Activated naive CD8-positive, alpha-beta T cell treated with anti-CD3 and anti-CD28 coated beads, Interleukin-2, amount 50 U/mL, for 24 hours (primary cell): ENCODE measurements at regions not wholly inside any gene's neighbourhood (a gene's known extent, or its start where the extent isn't known, plus 50 kb on each side); places are given as distances from the start of the nearest gene placed in this dataset.

Experiments used
- ATAC-seq: fragments of 150-1000 bp; cut with Tn5 transposase; one replicate; pipeline ENCODE4 v1.10.0; 2021
- DNase-seq: peaks from one replicate; pipeline ENCODE4 v3.0.0; 2021
- H3K27ac Mint-ChIP-seq: one replicate; pipeline ENCODE4 v1.8.0; 2021; ENCODE audit warnings: mild to moderate bottlenecking, mixed read lengths
- H3K27me3 Mint-ChIP-seq: one replicate; pipeline ENCODE4 v1.8.0; 2021; ENCODE audit warnings: mixed read lengths
- H3K36me3 Mint-ChIP-seq: one replicate; pipeline ENCODE4 v1.8.0; 2021; ENCODE audit warnings: low read depth, mixed read lengths
- H3K4me1 Mint-ChIP-seq: one replicate; pipeline ENCODE4 v1.8.0; 2021; ENCODE audit warnings: mixed read lengths
- H3K4me3 Mint-ChIP-seq: one replicate; pipeline ENCODE4 v1.8.0; 2021; ENCODE audit warnings: mild to moderate bottlenecking, moderate library complexity, mixed read lengths
- H3K9me3 Mint-ChIP-seq: one replicate; pipeline ENCODE4 v1.8.0; 2021; ENCODE audit warnings: mixed read lengths

- Mint-ChIP-seq H3K4me3 (no peak overlapping the region), H3K27ac (no peak overlapping the region), H3K27me3 (no peaks in the 10 kb centered on the region), H3K36me3 (no peaks in the 10 kb centered on the region), H3K4me1 (peaks cover 4% of the 10 kb centered on the region), H3K9me3 (no peaks in the 10 kb centered on the region)
- no peak for ATAC-seq
- no peak for DNase-seq
Observed at GRCh38 chr4:1576304-1576960, 107.7 kb downstream of the FAM53A start.

- ATAC-seq (no peak), DNase-seq (no peak)
- Mint-ChIP-seq H3K4me3 (no peak overlapping the region), H3K27me3 (no peaks in the 10 kb centered on the region), H3K36me3 (no peaks in the 10 kb centered on the region), H3K9me3 (no peaks in the 10 kb centered on the region), H3K4me1 (no peaks in the 10 kb centered on the region), H3K27ac (no peak overlapping the region)
Observed at GRCh38 chr4:1575418-1576303, 108.5 kb downstream of the FAM53A start.

GRCh38 chr4:1574601-1575417 lies 109.3 kb downstream of the FAM53A start:
- Mint-ChIP-seq H3K36me3 (no peaks in the 10 kb centered on the region), H3K4me1 (no peaks in the 10 kb centered on the region), H3K27me3 (no peaks in the 10 kb centered on the region), H3K4me3 (no peak overlapping the region), H3K27ac (no peak overlapping the region), H3K9me3 (no peaks in the 10 kb centered on the region)
- ATAC-seq (no peak), DNase-seq (no peak)

- Mint-ChIP-seq H3K27ac (no peak overlapping the region), H3K36me3 (no peaks in the 10 kb centered on the region), H3K9me3 (no peaks in the 10 kb centered on the region), H3K27me3 (no peaks in the 10 kb centered on the region), H3K4me1 (no peaks in the 10 kb centered on the region), H3K4me3 (no peak overlapping the region)
- ATAC-seq (no peak), DNase-seq (no peak)
Observed at GRCh38 chr4:1573830-1574459, 110.2 kb downstream of the FAM53A start.

- no peak overlapping the region for H3K4me3 Mint-ChIP-seq
- no peaks in the 10 kb centered on the region for H3K27me3 Mint-ChIP-seq
- no peak for DNase-seq
- no peaks in the 10 kb centered on the region for H3K9me3 Mint-ChIP-seq
- ATAC-seq: no peak
- no peaks in the 10 kb centered on the region for H3K4me1 Mint-ChIP-seq
- H3K36me3 Mint-ChIP-seq: no peaks in the 10 kb centered on the region
- H3K27ac Mint-ChIP-seq: no peak overlapping the region
Observed at GRCh38 chr4:1572964-1573720, 111.0 kb downstream of the FAM53A start.

- Mint-ChIP-seq H3K27me3 (no peaks in the 10 kb centered on the region), H3K36me3 (no peaks in the 10 kb centered on the region), H3K4me1 (no peaks in the 10 kb centered on the region), H3K27ac (no peak overlapping the region), H3K4me3 (no peak overlapping the region), H3K9me3 (no peaks in the 10 kb centered on the region)
- ATAC-seq (no peak), DNase-seq (no peak)
Observed at GRCh38 chr4:1572521-1572920, 111.6 kb downstream of the FAM53A start.

GRCh38 chr4:1572010-1572385 lies 112.1 kb downstream of the FAM53A start:
- Mint-ChIP-seq H3K9me3 (no peaks in the 10 kb centered on the region), H3K27me3 (no peaks in the 10 kb centered on the region), H3K36me3 (no peaks in the 10 kb centered on the region), H3K27ac (no peak overlapping the region), H3K4me3 (no peak overlapping the region), H3K4me1 (no peaks in the 10 kb centered on the region)
- no peak for DNase-seq
- ATAC-seq: no peak

GRCh38 chr4:1571165-1572009 lies 112.7 kb downstream of the FAM53A start:
- no peak overlapping the region for H3K4me3 Mint-ChIP-seq
- H3K9me3 Mint-ChIP-seq: no peaks in the 10 kb centered on the region
- ATAC-seq (no peak), DNase-seq (no peak)
- no peak overlapping the region for H3K27ac Mint-ChIP-seq
- no peaks in the 10 kb centered on the region for H3K27me3 Mint-ChIP-seq
- no peaks in the 10 kb centered on the region for H3K4me1 Mint-ChIP-seq
- no peaks in the 10 kb centered on the region for H3K36me3 Mint-ChIP-seq

GRCh38 chr4:1570291-1571164 lies 113.6 kb downstream of the FAM53A start:
- ATAC-seq: no peak
- Mint-ChIP-seq H3K27me3 (peaks cover 2% of the 10 kb centered on the region), H3K4me1 (no peaks in the 10 kb centered on the region), H3K9me3 (no peaks in the 10 kb centered on the region), H3K36me3 (no peaks in the 10 kb centered on the region), H3K27ac (no peak overlapping the region), H3K4me3 (no peak overlapping the region)
- DNase-seq: no peak

- DNase-seq (no peak), ATAC-seq (no peak)
- Mint-ChIP-seq H3K4me1 (no peaks in the 10 kb centered on the region), H3K27ac (no peak overlapping the region), H3K27me3 (peaks cover 2% of the 10 kb centered on the region), H3K9me3 (no peaks in the 10 kb centered on the region), H3K36me3 (no peaks in the 10 kb centered on the region), H3K4me3 (no peak overlapping the region)
Observed at GRCh38 chr4:1569461-1570151, 114.5 kb downstream of the FAM53A start.

- DNase-seq (no peak), ATAC-seq (no peak)
- no peaks in the 10 kb centered on the region for H3K4me1 Mint-ChIP-seq
- H3K4me3 Mint-ChIP-seq: no peak overlapping the region
- peaks cover 2% of the 10 kb centered on the region for H3K27me3 Mint-ChIP-seq
- H3K27ac Mint-ChIP-seq: no peak overlapping the region
- no peaks in the 10 kb centered on the region for H3K36me3 Mint-ChIP-seq
- H3K9me3 Mint-ChIP-seq: no peaks in the 10 kb centered on the region
Observed at GRCh38 chr4:1568855-1569460, 115.2 kb downstream of the FAM53A start.
